Ishikawa (cell line): ENCODE measurements at regions not wholly inside any gene's neighbourhood (a gene's known extent, or its start where the extent isn't known, plus 50 kb on each side); places are given as distances from the start of the nearest gene placed in this dataset.

Experiments
- CEBPB ChIP-seq: IDR thresholded peaks from 2 replicates; pipeline ENCODE4 v1.6.1; 2012
- EGR1 ChIP-seq: IDR thresholded peaks from 2 replicates; pipeline ENCODE4 v1.6.1; 2012
- RAD21 ChIP-seq: IDR thresholded peaks from 2 replicates; pipeline ENCODE4 v1.6.1; 2012; ENCODE audit warnings: low read depth
- TAF1 ChIP-seq: IDR thresholded peaks from 2 replicates; pipeline ENCODE4 v1.6.1; 2012; ENCODE audit warnings: low read depth, mild to moderate bottlenecking
- YY1 ChIP-seq: IDR thresholded peaks from 2 replicates; pipeline ENCODE4 v1.6.1; 2012; ENCODE audit warnings: low read depth
- ZBTB7A ChIP-seq: IDR thresholded peaks from 2 replicates; pipeline ENCODE4 v1.6.1; 2012; ENCODE audit warnings: low read depth
- TF ChIP-seq, protein P1 (sequence below): IDR thresholded peaks from 2 replicates; pipeline ENCODE4 v1.6.1; 2012

DNA sequence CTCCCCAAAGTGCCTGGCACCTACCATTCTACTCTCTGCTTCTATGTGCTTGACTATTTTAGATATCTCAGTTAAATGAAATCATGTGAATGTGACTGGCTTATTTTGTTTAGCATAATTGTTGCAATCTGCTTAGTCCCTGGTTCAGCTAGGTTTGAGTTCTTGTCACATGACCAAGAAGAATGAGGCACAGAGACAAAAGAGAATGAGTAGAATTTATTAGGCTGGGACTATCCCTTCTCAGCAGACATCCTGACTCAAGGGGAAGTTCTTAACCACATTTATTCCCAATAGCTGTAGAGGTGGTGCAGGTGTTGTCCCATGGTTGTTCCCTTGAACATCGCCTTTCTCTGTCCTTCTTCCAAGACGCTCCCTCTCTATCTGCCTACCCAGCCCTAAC, 1485.7 kb downstream of the KCNT2 start:
- TF ChIP-seq EGR1 = no peak
- TF ChIP-seq TAF1 = no peak
- TF ChIP-seq RAD21 = no peak
- TF ChIP-seq ZBTB7A = no peak
- no peak for TF ChIP-seq YY1
- no peak for TF ChIP-seq CEBPB
- TF ChIP-seq, protein P1, sequence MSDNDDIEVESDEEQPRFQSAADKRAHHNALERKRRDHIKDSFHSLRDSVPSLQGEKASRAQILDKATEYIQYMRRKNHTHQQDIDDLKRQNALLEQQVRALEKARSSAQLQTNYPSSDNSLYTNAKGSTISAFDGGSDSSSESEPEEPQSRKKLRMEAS = no peak
